ENCODE measurements at regions not wholly inside any gene's neighbourhood (a gene's known extent, or its start where the extent isn't known, plus 50 kb on each side); places are given as distances from the start of the nearest gene placed in this dataset.

GRCh38 chr2:16999347-17000183, 333.9 kb upstream of the CYRIA start:
- Histone ChIP-seq H3K36me3 (no peaks in the 10 kb centered on the region), H3K27ac (no peak overlapping the region), H3K9me3 (no peaks in the 10 kb centered on the region), H3K4me1 (replicated peaks) (no peaks in the 10 kb centered on the region), H3K27me3 (replicated peaks; ENCODE audit: insufficient read depth) (no peaks in the 10 kb centered on the region), H3K4me3 (no peak overlapping the region)
- intact Hi-C loops (cut with DNase I): no loop called here
- TF ChIP-seq POLR2AphosphoS5 (IDR thresholded peaks at IDR 0.05): no peak
- no peak for TF ChIP-seq POLR2A (IDR thresholded peaks at IDR 0.05)
- TF ChIP-seq, protein P1, sequence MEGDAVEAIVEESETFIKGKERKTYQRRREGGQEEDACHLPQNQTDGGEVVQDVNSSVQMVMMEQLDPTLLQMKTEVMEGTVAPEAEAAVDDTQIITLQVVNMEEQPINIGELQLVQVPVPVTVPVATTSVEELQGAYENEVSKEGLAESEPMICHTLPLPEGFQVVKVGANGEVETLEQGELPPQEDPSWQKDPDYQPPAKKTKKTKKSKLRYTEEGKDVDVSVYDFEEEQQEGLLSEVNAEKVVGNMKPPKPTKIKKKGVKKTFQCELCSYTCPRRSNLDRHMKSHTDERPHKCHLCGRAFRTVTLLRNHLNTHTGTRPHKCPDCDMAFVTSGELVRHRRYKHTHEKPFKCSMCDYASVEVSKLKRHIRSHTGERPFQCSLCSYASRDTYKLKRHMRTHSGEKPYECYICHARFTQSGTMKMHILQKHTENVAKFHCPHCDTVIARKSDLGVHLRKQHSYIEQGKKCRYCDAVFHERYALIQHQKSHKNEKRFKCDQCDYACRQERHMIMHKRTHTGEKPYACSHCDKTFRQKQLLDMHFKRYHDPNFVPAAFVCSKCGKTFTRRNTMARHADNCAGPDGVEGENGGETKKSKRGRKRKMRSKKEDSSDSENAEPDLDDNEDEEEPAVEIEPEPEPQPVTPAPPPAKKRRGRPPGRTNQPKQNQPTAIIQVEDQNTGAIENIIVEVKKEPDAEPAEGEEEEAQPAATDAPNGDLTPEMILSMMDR (IDR thresholded peaks at IDR 0.05): no peak
- 76% methylated on average over 6 of the region's 6 CpGs for WGBS
- DNase-seq (ENCODE audit: low spot score): no peak

GRCh38 chr2:16978301-16978700, 312.7 kb upstream of the CYRIA start:
- 16% methylated on average over 1 of the region's 1 CpG for whole genome bisulfite sequencing
- Histone ChIP-seq H3K36me3 (no peaks in the 10 kb centered on the region), H3K4me1 (replicated peaks) (no peaks in the 10 kb centered on the region), H3K27me3 (replicated peaks; ENCODE audit: insufficient read depth) (no peaks in the 10 kb centered on the region), H3K9me3 (no peaks in the 10 kb centered on the region), H3K4me3 (no peak overlapping the region), H3K27ac (no peak overlapping the region)
- no peak for DNase-seq (ENCODE audit: low spot score)
- intact Hi-C loops (cut with DNase I): no loop called here
- TF ChIP-seq, protein P1 (IDR thresholded peaks at IDR 0.05): no peak
- TF ChIP-seq POLR2AphosphoS5 (IDR thresholded peaks at IDR 0.05) (no peak), POLR2A (IDR thresholded peaks at IDR 0.05) (no peak)

DNA sequence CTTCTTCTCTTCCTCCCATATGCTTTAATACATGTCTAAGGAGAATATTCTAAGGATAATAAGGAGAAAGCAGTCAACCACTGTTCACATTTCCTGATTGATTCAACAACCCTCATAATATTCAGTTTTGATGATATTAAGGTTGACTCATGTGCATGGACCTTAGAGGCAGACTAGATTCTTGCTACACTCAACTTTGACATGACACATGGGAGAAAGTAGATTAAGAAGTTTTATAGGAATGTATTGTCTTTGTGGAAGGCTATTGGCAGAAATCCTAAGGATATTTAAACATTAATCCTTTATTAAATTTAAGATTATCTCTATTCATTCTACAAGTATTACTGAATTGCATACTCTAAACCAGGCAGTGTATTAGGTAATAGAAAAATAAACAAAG, 309.1 kb upstream of the CYRIA start:
- intact Hi-C loops (cut with DNase I): no loop called here

DNA sequence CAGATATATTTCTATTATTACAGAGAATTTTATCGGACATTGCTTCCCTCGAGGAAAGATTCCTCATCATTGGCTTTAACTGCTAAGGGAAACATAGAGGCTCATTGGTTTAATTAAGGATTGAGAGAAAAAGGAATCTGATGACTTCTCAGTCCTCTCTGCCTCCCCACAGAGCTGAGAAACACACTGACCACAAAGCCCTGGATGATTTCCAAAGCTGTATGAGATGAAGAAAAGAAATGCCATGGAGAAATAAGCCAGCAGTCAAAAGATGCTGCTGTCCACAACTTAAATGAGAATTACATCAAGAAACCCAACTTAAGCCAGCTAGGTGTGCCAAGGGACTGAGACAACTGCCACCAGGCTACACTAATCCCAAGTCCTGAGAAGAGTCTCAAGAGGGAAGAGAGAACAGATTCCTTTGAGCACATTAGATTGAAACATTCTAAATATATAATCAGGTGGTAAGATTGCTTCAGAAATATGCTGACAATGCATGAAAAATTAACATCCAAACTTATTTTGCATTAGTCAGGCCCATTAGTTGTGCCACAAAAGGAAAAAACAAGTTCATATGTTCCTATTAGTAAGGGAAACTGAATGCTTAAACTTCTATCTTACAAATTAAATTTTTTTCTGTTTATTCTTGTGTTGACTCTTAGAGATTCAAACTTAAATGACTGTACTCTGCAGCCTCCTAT, 308.1 kb upstream of the CYRIA start:
- H3K4me3 ChIP-seq: no peak overlapping the region
- H3K36me3 ChIP-seq: no peaks in the 10 kb centered on the region
- TF ChIP-seq, protein P1 (IDR thresholded peaks at IDR 0.05): no peak
- TF ChIP-seq POLR2AphosphoS5 (IDR thresholded peaks at IDR 0.05) (no peak), POLR2A (IDR thresholded peaks at IDR 0.05) (no peak)
- intact Hi-C loops (cut with DNase I): no loop called here
- 85% methylated on average over 2 of the region's 2 CpGs for WGBS
- no peaks in the 10 kb centered on the region for H3K4me1 ChIP-seq (replicated peaks)
- no peak for DNase-seq (ENCODE audit: low spot score)
- H3K9me3 ChIP-seq: no peaks in the 10 kb centered on the region
- H3K27ac ChIP-seq: no peak overlapping the region
- no peaks in the 10 kb centered on the region for H3K27me3 ChIP-seq (replicated peaks; ENCODE audit: insufficient read depth)

More for the DNA sequence above, 309.1 kb upstream of the CYRIA start:
- Histone ChIP-seq H3K4me1 (replicated peaks) (no peaks in the 10 kb centered on the region), H3K27me3 (replicated peaks; ENCODE audit: insufficient read depth) (no peaks in the 10 kb centered on the region), H3K4me3 (no peak overlapping the region), H3K36me3 (no peaks in the 10 kb centered on the region), H3K27ac (no peak overlapping the region), H3K9me3 (no peaks in the 10 kb centered on the region)
- TF ChIP-seq POLR2AphosphoS5 (IDR thresholded peaks at IDR 0.05) (no peak), POLR2A (IDR thresholded peaks at IDR 0.05) (no peak)
- TF ChIP-seq, protein P1 (IDR thresholded peaks at IDR 0.05): no peak
- DNase-seq (ENCODE audit: low spot score): no peak

Measured in prostate gland (tissue), 2 donors.